Embryonic facial prominence (tissue), 1 donor: ENCODE measurements at regions not wholly inside any gene's neighbourhood (a gene's known extent, or its start where the extent isn't known, plus 50 kb on each side); places are given as distances from the start of the nearest gene placed in this dataset.

Source experiments
- DNase-seq: peaks from one replicate; pipeline ENCODE4 v3.0.0-alpha.2; 2016; ENCODE audit errors: extremely low spot score

- DNase-seq, result no peak
Measured at GRCh38 chr11:134518616-134519389, 106.8 kb upstream of the B3GAT1 start.

- DNase-seq, result no peak
Measured at GRCh38 chr11:134517621-134518293, 105.7 kb upstream of the B3GAT1 start.

GRCh38 chr11:134517115-134517514, 105.1 kb upstream of the B3GAT1 start:
- no peak for DNase-seq

GRCh38 chr11:134516529-134516928, 104.5 kb upstream of the B3GAT1 start:
- DNase-seq, result no peak

- DNase-seq, result no peak
Measured at GRCh38 chr11:134515081-134515960, 103.3 kb upstream of the B3GAT1 start.

GRCh38 chr11:134514354-134514951, 102.4 kb upstream of the B3GAT1 start:
- DNase-seq, result no peak

- DNase-seq, result no peak
Measured at GRCh38 chr11:134513585-134514120, 101.6 kb upstream of the B3GAT1 start.

- DNase-seq, result no peak
Measured at GRCh38 chr11:134512571-134513538, 100.8 kb upstream of the B3GAT1 start.

GRCh38 chr11:134512061-134512460, 100.0 kb upstream of the B3GAT1 start:
- DNase-seq, result no peak

GRCh38 chr11:134511255-134511654, 99.2 kb upstream of the B3GAT1 start:
- no peak for DNase-seq

- no peak for DNase-seq
Measured at GRCh38 chr11:134510233-134511040, 98.4 kb upstream of the B3GAT1 start.

GRCh38 chr11:134509381-134510232, 97.6 kb upstream of the B3GAT1 start:
- no peak for DNase-seq

GRCh38 chr11:134508219-134508990, 96.4 kb upstream of the B3GAT1 start:
- DNase-seq, result no peak

- no peak for DNase-seq
Measured at GRCh38 chr11:134506046-134506445, 94.0 kb upstream of the B3GAT1 start.

GRCh38 chr11:134505125-134505524, 93.1 kb upstream of the B3GAT1 start:
- no peak for DNase-seq

GRCh38 chr11:134504146-134504905, 92.3 kb upstream of the B3GAT1 start:
- DNase-seq, result no peak

- DNase-seq, result no peak
Measured at GRCh38 chr11:134503596-134503995, 91.6 kb upstream of the B3GAT1 start.
